ENCODE measurements at regions not wholly inside any gene's neighbourhood (a gene's known extent, or its start where the extent isn't known, plus 50 kb on each side); places are given as distances from the start of the nearest gene placed in this dataset.

DNA sequence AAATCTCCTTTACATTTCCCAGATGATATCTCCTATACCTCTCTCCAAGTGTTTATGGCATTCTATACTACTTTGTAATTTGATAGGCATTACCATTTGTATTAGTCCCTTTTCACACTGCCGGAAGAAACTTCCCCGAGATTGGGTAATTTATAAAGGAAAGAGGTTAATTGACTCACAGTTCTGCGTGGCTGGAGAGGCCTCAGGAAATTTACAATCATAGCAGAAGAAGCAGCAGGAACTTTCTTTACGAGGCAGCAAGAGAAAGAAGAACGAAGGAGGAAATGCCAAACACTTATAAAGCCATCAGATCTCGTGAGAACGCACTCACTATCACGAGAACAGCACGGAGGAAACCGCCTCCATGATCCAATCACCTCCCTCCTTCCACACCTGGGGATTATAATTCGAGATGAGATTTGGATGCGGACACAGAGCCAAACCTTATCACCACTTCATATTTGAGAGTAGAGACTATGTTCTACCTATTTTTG lies 1194.6 kb downstream of the SORCS1 start:
- TF ChIP-seq, protein P1, sequence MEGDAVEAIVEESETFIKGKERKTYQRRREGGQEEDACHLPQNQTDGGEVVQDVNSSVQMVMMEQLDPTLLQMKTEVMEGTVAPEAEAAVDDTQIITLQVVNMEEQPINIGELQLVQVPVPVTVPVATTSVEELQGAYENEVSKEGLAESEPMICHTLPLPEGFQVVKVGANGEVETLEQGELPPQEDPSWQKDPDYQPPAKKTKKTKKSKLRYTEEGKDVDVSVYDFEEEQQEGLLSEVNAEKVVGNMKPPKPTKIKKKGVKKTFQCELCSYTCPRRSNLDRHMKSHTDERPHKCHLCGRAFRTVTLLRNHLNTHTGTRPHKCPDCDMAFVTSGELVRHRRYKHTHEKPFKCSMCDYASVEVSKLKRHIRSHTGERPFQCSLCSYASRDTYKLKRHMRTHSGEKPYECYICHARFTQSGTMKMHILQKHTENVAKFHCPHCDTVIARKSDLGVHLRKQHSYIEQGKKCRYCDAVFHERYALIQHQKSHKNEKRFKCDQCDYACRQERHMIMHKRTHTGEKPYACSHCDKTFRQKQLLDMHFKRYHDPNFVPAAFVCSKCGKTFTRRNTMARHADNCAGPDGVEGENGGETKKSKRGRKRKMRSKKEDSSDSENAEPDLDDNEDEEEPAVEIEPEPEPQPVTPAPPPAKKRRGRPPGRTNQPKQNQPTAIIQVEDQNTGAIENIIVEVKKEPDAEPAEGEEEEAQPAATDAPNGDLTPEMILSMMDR (IDR thresholded peaks at IDR 0.05; ENCODE audit: insufficient read depth, low read length, poor library complexity, severe bottlenecking), result no peak
- TF ChIP-seq EZH2phosphoT487 (conservative IDR thresholded peaks at IDR 0.05; ENCODE audit: low read length), result no peak
